ENCODE measurements at regions not wholly inside any gene's neighbourhood (a gene's known extent, or its start where the extent isn't known, plus 50 kb on each side); places are given as distances from the start of the nearest gene placed in this dataset.

DNA sequence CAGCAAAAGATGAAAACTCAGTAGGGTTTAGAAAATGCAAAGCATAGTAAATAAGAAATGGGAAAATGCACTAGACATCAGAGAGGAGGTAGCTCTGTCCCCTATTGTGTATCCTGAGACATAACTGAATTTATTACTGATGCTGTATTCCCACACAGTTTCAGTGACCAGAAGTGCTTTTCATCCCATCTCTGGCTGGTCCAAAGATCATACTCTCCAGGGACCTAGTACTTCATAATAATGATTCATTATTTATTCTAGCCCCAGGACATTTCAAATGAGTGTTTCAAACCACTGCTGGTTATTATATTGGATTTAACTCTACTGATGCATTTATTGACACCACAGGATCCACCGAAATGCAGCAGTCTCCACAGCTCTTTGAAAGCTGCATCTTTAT, 163.3 kb downstream of the PAWR start:
- TF ChIP-seq, protein P1, sequence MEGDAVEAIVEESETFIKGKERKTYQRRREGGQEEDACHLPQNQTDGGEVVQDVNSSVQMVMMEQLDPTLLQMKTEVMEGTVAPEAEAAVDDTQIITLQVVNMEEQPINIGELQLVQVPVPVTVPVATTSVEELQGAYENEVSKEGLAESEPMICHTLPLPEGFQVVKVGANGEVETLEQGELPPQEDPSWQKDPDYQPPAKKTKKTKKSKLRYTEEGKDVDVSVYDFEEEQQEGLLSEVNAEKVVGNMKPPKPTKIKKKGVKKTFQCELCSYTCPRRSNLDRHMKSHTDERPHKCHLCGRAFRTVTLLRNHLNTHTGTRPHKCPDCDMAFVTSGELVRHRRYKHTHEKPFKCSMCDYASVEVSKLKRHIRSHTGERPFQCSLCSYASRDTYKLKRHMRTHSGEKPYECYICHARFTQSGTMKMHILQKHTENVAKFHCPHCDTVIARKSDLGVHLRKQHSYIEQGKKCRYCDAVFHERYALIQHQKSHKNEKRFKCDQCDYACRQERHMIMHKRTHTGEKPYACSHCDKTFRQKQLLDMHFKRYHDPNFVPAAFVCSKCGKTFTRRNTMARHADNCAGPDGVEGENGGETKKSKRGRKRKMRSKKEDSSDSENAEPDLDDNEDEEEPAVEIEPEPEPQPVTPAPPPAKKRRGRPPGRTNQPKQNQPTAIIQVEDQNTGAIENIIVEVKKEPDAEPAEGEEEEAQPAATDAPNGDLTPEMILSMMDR (IDR thresholded peaks at IDR 0.05; ENCODE audit: low read depth, low read length, missing input control): no peak
- TF ChIP-seq RAD21 (IDR thresholded peaks at IDR 0.05) (no peak), GABPA (IDR thresholded peaks at IDR 0.05 in 1 of 2, conservative IDR thresholded peaks at IDR 0.05 in 1 of 2) (no peak), HNF4G (IDR thresholded peaks at IDR 0.05) (no peak), JUND (IDR thresholded peaks at IDR 0.05) (no peak), TAF1 (conservative IDR thresholded peaks at IDR 0.05) (no peak), SP1 (IDR thresholded peaks at IDR 0.05) (no peak)
- TF ChIP-seq, protein P2, sequence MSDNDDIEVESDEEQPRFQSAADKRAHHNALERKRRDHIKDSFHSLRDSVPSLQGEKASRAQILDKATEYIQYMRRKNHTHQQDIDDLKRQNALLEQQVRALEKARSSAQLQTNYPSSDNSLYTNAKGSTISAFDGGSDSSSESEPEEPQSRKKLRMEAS (IDR thresholded peaks at IDR 0.05): no peak
- TF ChIP-seq, protein P3, sequence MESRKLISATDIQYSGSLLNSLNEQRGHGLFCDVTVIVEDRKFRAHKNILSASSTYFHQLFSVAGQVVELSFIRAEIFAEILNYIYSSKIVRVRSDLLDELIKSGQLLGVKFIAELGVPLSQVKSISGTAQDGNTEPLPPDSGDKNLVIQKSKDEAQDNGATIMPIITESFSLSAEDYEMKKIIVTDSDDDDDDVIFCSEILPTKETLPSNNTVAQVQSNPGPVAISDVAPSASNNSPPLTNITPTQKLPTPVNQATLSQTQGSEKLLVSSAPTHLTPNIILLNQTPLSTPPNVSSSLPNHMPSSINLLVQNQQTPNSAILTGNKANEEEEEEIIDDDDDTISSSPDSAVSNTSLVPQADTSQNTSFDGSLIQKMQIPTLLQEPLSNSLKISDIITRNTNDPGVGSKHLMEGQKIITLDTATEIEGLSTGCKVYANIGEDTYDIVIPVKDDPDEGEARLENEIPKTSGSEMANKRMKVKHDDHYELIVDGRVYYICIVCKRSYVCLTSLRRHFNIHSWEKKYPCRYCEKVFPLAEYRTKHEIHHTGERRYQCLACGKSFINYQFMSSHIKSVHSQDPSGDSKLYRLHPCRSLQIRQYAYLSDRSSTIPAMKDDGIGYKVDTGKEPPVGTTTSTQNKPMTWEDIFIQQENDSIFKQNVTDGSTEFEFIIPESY (IDR thresholded peaks at IDR 0.05): no peak
